ENCODE measurements at regions not wholly inside any gene's neighbourhood (a gene's known extent, or its start where the extent isn't known, plus 50 kb on each side); places are given as distances from the start of the nearest gene placed in this dataset.

- H3K14ac ChIP-seq (ENCODE audit: insufficient read length) = no peak overlapping the region
- no peaks in the 10 kb centered on the region for H3K27me3 ChIP-seq (replicated peaks in 1 of 4; ENCODE audit: control insufficient read depth in 3 of 4, extremely low read depth in 1 of 4, insufficient read depth in 3 of 4, low read length in 3 of 4)
- no peak overlapping the region for H3K23ac ChIP-seq (ENCODE audit: insufficient read length)
- H3K56ac ChIP-seq (replicated peaks; ENCODE audit: insufficient read length, low read depth, low read length) = no peak overlapping the region
- no peak overlapping the region for H3K4ac ChIP-seq (replicated peaks; ENCODE audit: insufficient read length, low read depth, low read length)
- no peaks in the 10 kb centered on the region for H3K79me2 ChIP-seq (ENCODE audit: control insufficient read depth in 1 of 2, insufficient read depth in 2 of 2, low read length in 2 of 2)
- H2BK5ac ChIP-seq (ENCODE audit: low read depth, low read length) = no peak overlapping the region
- no peak for TF ChIP-seq POLR2A (IDR thresholded peaks at IDR 0.05; ENCODE audit: control extremely low read depth in 1 of 2, low read depth in 2 of 2, low read length in 2 of 2)
- TF ChIP-seq ATF2 (IDR thresholded peaks at IDR 0.05; ENCODE audit: low read length) = no peak
- no peak for TF ChIP-seq SIN3A (conservative IDR thresholded peaks at IDR 0.05 in 1 of 2, IDR thresholded peaks at IDR 0.05 in 1 of 2; ENCODE audit: low read depth in 1 of 2, low read length in 2 of 2)
- no peak for TF ChIP-seq GTF2F1 (IDR thresholded peaks at IDR 0.05; ENCODE audit: borderline replicate concordance, low read depth, low read length)
- no peak for TF ChIP-seq RFX5 (IDR thresholded peaks at IDR 0.05; ENCODE audit: borderline replicate concordance, low read depth, low read length)
- peaks cover 0 to 3% (median 1%) of the 10 kb centered on the region in 4 experiments; a peak in 3 of 7 replicates for H3K4me1 ChIP-seq (replicated peaks in 1 of 4; ENCODE audit: control insufficient read depth in 3 of 4, insufficient read depth in 4 of 4, low read length in 3 of 4)
- H2BK12ac ChIP-seq (ENCODE audit: low read depth, low read length) = no peak overlapping the region
- no peak overlapping the region for H3K4me3 ChIP-seq (ENCODE audit: extremely low read depth in 1 of 4, insufficient read depth in 2 of 4, low read depth in 3 of 4, low read length in 4 of 4)
- no peak overlapping the region for H3K4me2 ChIP-seq (ENCODE audit: insufficient read depth in 1 of 2, low read depth in 2 of 2, low read length in 2 of 2)
- no peak overlapping the region for H4K5ac ChIP-seq (ENCODE audit: insufficient read length, low read depth, low read length)
- WGBS, 2 experiments (ENCODE audit: extremely low coverage in 1 of 2, insufficient coverage in 1 of 2, insufficient read length in 1 of 2, insufficient replicate concordance in 2 of 2, low coverage in 1 of 2, low lambda C conversion rate in 2 of 2, missing lambda C conversion rate in 1 of 2) = 90% methylated on average over 11 of the region's 11 CpGs; no CpG with 5 or more reads in 1 of the 2 experiments
- H3K79me1 ChIP-seq (ENCODE audit: low read depth, low read length) = no peaks in the 10 kb centered on the region
- no peaks in the 10 kb centered on the region for H3K9me3 ChIP-seq (ENCODE audit: insufficient read depth in 2 of 2, low read depth in 1 of 2, low read length in 1 of 2)
- H2AFZ ChIP-seq (ENCODE audit: low read length) = peak overlapping the region; percentile 75
- no peak for FAIRE-seq
- H4K20me1 ChIP-seq (replicated peaks in 1 of 2; ENCODE audit: control insufficient read depth in 1 of 2, insufficient read depth in 2 of 2, low read length in 2 of 2) = no peaks in the 10 kb centered on the region
- no peak overlapping the region for H4K91ac ChIP-seq (replicated peaks; ENCODE audit: insufficient read length, low read length)
- no peak overlapping the region for H3K27ac ChIP-seq (ENCODE audit: low read depth, low read length)
- ChIA-PET CTCF (ENCODE audit: partially characterized antibody) (interaction anchor here (0.5 to 1.4 kb wide), 4 partner anchors 16 to 1094 kb away, joined by 3 to 4 read pairs (median 4); no protein-coding TSS in a partner anchor), POLR2A (ENCODE audit: partially characterized antibody) (no interaction called here)
- H2BK120ac ChIP-seq (replicated peaks; ENCODE audit: low read depth, low read length) = no peak overlapping the region
- H3K9ac ChIP-seq (replicated peaks in 1 of 4; ENCODE audit: extremely low read depth in 1 of 4, low read depth in 3 of 4, low read length in 3 of 4) = no peak overlapping the region
- H3K18ac ChIP-seq (ENCODE audit: extremely low read depth, low read length) = no peak overlapping the region
- no peaks in the 10 kb centered on the region for H3K23me2 ChIP-seq (ENCODE audit: low read depth, low read length)
- no peak overlapping the region for H2BK15ac ChIP-seq (ENCODE audit: low read length)
- H4K8ac ChIP-seq (ENCODE audit: extremely low read depth, insufficient read depth, low read length) = no peak overlapping the region
- H3K36me3 ChIP-seq (ENCODE audit: control insufficient read depth in 2 of 4, insufficient read depth in 4 of 4, low read length in 3 of 4) = no peaks in the 10 kb centered on the region
- H2BK20ac ChIP-seq (ENCODE audit: low read length) = no peak overlapping the region
- DNase-seq (ENCODE audit: low read depth in 1 of 2, low spot score in 2 of 2) = no peak
- H2AK5ac ChIP-seq (ENCODE audit: low read depth, low read length) = no peak overlapping the region
These were observed 322.0 kb downstream of the MAF start for GRCh38 chr16:79278506-79278905.

Measured in H1 (cell line).